ENCODE measurements at regions not wholly inside any gene's neighbourhood (a gene's known extent, or its start where the extent isn't known, plus 50 kb on each side); places are given as distances from the start of the nearest gene placed in this dataset.

DNA sequence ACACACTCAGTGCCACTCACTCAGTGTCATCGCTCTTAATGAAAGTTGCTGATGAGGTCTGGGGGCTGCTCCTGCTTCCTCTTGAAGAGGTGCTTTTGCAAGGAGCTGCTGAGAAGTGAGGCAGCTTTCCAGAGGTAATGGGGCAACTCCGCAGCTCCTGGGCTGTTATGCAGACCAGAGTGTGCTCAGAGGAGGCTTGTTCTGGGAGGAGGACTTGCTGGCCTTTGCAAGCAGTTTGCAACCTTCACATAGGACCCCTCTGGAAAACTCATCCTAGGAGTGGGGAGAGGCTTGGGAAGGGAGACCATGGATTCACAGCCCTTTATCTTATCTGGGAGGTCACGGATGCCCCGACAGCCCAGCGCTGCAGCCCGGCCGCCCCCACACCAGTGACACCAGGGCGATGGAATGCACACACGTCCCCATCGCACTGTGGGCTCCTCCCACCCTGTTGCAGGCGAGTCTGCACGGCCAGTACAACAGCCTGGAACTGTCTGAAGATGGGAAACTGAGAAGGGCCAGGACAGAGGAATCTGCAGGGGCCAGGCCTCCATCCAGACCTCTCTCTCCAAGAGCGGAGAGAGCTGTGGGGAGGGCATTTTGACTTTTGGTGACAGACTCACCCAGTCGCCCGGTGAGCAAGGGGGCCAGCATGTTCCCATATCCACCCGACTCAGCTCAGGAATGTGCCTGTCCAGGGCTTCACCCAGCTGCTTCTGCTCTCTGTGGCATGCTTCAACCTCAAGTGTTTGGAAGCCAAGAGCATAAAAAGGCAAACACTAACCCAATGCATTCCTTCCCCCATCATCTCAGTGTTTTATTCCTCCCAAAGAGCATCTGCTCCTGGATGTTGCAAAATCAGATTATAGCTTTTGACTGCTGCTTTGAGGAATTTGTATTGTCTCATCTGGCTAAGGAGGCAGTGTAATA, 78.6 kb upstream of the ZNF469 start:
- TF ChIP-seq, protein P1, sequence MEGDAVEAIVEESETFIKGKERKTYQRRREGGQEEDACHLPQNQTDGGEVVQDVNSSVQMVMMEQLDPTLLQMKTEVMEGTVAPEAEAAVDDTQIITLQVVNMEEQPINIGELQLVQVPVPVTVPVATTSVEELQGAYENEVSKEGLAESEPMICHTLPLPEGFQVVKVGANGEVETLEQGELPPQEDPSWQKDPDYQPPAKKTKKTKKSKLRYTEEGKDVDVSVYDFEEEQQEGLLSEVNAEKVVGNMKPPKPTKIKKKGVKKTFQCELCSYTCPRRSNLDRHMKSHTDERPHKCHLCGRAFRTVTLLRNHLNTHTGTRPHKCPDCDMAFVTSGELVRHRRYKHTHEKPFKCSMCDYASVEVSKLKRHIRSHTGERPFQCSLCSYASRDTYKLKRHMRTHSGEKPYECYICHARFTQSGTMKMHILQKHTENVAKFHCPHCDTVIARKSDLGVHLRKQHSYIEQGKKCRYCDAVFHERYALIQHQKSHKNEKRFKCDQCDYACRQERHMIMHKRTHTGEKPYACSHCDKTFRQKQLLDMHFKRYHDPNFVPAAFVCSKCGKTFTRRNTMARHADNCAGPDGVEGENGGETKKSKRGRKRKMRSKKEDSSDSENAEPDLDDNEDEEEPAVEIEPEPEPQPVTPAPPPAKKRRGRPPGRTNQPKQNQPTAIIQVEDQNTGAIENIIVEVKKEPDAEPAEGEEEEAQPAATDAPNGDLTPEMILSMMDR (conservative IDR thresholded peaks at IDR 0.05; ENCODE audit: low read depth in 2 of 2): no peak
- TF ChIP-seq, protein P2, sequence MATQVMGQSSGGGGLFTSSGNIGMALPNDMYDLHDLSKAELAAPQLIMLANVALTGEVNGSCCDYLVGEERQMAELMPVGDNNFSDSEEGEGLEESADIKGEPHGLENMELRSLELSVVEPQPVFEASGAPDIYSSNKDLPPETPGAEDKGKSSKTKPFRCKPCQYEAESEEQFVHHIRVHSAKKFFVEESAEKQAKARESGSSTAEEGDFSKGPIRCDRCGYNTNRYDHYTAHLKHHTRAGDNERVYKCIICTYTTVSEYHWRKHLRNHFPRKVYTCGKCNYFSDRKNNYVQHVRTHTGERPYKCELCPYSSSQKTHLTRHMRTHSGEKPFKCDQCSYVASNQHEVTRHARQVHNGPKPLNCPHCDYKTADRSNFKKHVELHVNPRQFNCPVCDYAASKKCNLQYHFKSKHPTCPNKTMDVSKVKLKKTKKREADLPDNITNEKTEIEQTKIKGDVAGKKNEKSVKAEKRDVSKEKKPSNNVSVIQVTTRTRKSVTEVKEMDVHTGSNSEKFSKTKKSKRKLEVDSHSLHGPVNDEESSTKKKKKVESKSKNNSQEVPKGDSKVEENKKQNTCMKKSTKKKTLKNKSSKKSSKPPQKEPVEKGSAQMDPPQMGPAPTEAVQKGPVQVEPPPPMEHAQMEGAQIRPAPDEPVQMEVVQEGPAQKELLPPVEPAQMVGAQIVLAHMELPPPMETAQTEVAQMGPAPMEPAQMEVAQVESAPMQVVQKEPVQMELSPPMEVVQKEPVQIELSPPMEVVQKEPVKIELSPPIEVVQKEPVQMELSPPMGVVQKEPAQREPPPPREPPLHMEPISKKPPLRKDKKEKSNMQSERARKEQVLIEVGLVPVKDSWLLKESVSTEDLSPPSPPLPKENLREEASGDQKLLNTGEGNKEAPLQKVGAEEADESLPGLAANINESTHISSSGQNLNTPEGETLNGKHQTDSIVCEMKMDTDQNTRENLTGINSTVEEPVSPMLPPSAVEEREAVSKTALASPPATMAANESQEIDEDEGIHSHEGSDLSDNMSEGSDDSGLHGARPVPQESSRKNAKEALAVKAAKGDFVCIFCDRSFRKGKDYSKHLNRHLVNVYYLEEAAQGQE (IDR thresholded peaks at IDR 0.05; ENCODE audit: unreplicated experiment): no peak
- TF ChIP-seq POLR2AphosphoS5 (IDR thresholded peaks at IDR 0.05; ENCODE audit: low read depth) (no peak), JUNB (IDR thresholded peaks at IDR 0.05; ENCODE audit: unreplicated experiment) (no peak), EZH2phosphoT487 (IDR thresholded peaks at IDR 0.05; ENCODE audit: unreplicated experiment) (no peak), EZH2 (IDR thresholded peaks at IDR 0.05; ENCODE audit: low read depth, unreplicated experiment) (no peak), CREB1 (CRISPR knock-in tag; IDR thresholded peaks at IDR 0.05; ENCODE audit: low read depth) (no peak)
- TF ChIP-seq, protein P3, sequence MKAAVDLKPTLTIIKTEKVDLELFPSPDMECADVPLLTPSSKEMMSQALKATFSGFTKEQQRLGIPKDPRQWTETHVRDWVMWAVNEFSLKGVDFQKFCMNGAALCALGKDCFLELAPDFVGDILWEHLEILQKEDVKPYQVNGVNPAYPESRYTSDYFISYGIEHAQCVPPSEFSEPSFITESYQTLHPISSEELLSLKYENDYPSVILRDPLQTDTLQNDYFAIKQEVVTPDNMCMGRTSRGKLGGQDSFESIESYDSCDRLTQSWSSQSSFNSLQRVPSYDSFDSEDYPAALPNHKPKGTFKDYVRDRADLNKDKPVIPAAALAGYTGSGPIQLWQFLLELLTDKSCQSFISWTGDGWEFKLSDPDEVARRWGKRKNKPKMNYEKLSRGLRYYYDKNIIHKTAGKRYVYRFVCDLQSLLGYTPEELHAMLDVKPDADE (IDR thresholded peaks at IDR 0.05): no peak
